ENCODE measurements at regions not wholly inside any gene's neighbourhood (a gene's known extent, or its start where the extent isn't known, plus 50 kb on each side); places are given as distances from the start of the nearest gene placed in this dataset.

GRCh38 chr11:42179216-42179615, 719.8 kb upstream of the LRRC4C start:
- DNase-seq (ENCODE audit: low spot score): no peak

GRCh38 chr11:42195289-42196013, 736.0 kb upstream of the LRRC4C start:
- DNase-seq (ENCODE audit: low spot score): no peak

GRCh38 chr11:42200311-42200710, 740.9 kb upstream of the LRRC4C start:
- no peak for DNase-seq (ENCODE audit: low spot score)

- no peak for DNase-seq (ENCODE audit: low spot score)
These were observed 742.2 kb upstream of the LRRC4C start for GRCh38 chr11:42201603-42202148.

- no peak for DNase-seq (ENCODE audit: low spot score)
These were observed 746.1 kb upstream of the LRRC4C start for GRCh38 chr11:42205518-42205917.

- DNase-seq (ENCODE audit: low spot score): no peak
These were observed 766.2 kb upstream of the LRRC4C start for GRCh38 chr11:42225664-42226063.

GRCh38 chr11:42232673-42233072, 773.2 kb upstream of the LRRC4C start:
- no peak for DNase-seq (ENCODE audit: low spot score)

GRCh38 chr11:42234451-42234951, 775.0 kb upstream of the LRRC4C start:
- DNase-seq (ENCODE audit: low spot score): no peak

GRCh38 chr11:42237701-42238235, 778.3 kb upstream of the LRRC4C start:
- no peak for DNase-seq (ENCODE audit: low spot score)

GRCh38 chr11:42239188-42239587, 779.7 kb upstream of the LRRC4C start:
- DNase-seq (ENCODE audit: low spot score): no peak

- DNase-seq (ENCODE audit: low spot score): no peak
These were observed 783.9 kb upstream of the LRRC4C start for GRCh38 chr11:42243385-42243784.

GRCh38 chr11:42244376-42244775, 784.9 kb upstream of the LRRC4C start:
- no peak for DNase-seq (ENCODE audit: low spot score)

GRCh38 chr11:42249401-42249800, 789.9 kb upstream of the LRRC4C start:
- DNase-seq (ENCODE audit: low spot score): no peak

GRCh38 chr11:42249956-42250355, 790.5 kb upstream of the LRRC4C start:
- DNase-seq (ENCODE audit: low spot score): no peak

GRCh38 chr11:42251984-42252383, 792.5 kb upstream of the LRRC4C start:
- DNase-seq (ENCODE audit: low spot score): no peak

- DNase-seq (ENCODE audit: low spot score): no peak
These were observed 793.7 kb upstream of the LRRC4C start for GRCh38 chr11:42253156-42253555.

GRCh38 chr11:42255906-42256305, 796.5 kb upstream of the LRRC4C start:
- no peak for DNase-seq (ENCODE audit: low spot score)

GRCh38 chr11:42257534-42257933, 798.1 kb upstream of the LRRC4C start:
- DNase-seq (ENCODE audit: low spot score): no peak

- no peak for DNase-seq (ENCODE audit: low spot score)
These were observed 805.6 kb upstream of the LRRC4C start for GRCh38 chr11:42265072-42265471.

GRCh38 chr11:42271306-42271705, 811.9 kb upstream of the LRRC4C start:
- no peak for DNase-seq (ENCODE audit: low spot score)

- DNase-seq (ENCODE audit: low spot score): no peak
These were observed 814.5 kb upstream of the LRRC4C start for GRCh38 chr11:42273977-42274376.

- DNase-seq (ENCODE audit: low spot score): no peak
These were observed 837.5 kb upstream of the LRRC4C start for GRCh38 chr11:42296910-42297309.

- DNase-seq (ENCODE audit: low spot score): no peak
These were observed 840.3 kb upstream of the LRRC4C start for GRCh38 chr11:42299780-42300179.

GRCh38 chr11:42301777-42302176, 842.3 kb upstream of the LRRC4C start:
- DNase-seq (ENCODE audit: low spot score): no peak
